ENCODE measurements at regions not wholly inside any gene's neighbourhood (a gene's known extent, or its start where the extent isn't known, plus 50 kb on each side); places are given as distances from the start of the nearest gene placed in this dataset.

DNA sequence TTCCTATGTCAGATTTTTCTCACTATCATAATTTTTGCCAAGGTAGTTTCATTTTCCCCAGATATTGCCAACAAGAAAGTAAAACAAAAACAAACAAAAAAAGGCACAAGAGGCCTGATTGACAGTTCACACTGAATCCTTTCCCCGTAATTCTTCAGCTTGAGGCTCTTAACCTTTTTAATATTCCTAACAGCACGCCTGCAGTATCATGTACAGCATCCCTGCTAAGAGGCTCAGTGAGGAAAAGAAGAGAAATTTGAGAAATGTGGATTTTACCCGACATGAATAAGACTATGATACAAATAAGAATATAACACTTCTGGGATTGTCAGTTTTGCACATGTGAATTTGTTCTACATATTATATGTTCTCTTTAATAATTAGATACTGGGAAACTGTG is 182.4 kb upstream of the CDK1 start:
- TF ChIP-seq CTCF (conservative IDR thresholded peaks at IDR 0.05; ENCODE audit: low read length) (no peak), EZH2phosphoT487 (IDR thresholded peaks at IDR 0.05; ENCODE audit: borderline replicate concordance) (no peak)
